ENCODE measurements at regions not wholly inside any gene's neighbourhood (a gene's known extent, or its start where the extent isn't known, plus 50 kb on each side); places are given as distances from the start of the nearest gene placed in this dataset.

- Mint-ChIP-seq H3K4me1 (peaks cover 60% of the 10 kb centered on the region), H3K27ac (no peak overlapping the region), H3K27me3 (ENCODE audit: low read depth, poor library complexity) (no peaks in the 10 kb centered on the region), H3K9me3 (no peaks in the 10 kb centered on the region), H3K4me3 (no peak overlapping the region), H3K36me3 (ENCODE audit: low read depth) (no peaks in the 10 kb centered on the region)
- DNase-seq, result no peak
- TF ChIP-seq, protein P1, sequence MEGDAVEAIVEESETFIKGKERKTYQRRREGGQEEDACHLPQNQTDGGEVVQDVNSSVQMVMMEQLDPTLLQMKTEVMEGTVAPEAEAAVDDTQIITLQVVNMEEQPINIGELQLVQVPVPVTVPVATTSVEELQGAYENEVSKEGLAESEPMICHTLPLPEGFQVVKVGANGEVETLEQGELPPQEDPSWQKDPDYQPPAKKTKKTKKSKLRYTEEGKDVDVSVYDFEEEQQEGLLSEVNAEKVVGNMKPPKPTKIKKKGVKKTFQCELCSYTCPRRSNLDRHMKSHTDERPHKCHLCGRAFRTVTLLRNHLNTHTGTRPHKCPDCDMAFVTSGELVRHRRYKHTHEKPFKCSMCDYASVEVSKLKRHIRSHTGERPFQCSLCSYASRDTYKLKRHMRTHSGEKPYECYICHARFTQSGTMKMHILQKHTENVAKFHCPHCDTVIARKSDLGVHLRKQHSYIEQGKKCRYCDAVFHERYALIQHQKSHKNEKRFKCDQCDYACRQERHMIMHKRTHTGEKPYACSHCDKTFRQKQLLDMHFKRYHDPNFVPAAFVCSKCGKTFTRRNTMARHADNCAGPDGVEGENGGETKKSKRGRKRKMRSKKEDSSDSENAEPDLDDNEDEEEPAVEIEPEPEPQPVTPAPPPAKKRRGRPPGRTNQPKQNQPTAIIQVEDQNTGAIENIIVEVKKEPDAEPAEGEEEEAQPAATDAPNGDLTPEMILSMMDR (IDR thresholded peaks at IDR 0.05), result no peak
Observed at GRCh38 chr1:214923278-214923915, 159.1 kb upstream of the KCNK2 start.

DNA sequence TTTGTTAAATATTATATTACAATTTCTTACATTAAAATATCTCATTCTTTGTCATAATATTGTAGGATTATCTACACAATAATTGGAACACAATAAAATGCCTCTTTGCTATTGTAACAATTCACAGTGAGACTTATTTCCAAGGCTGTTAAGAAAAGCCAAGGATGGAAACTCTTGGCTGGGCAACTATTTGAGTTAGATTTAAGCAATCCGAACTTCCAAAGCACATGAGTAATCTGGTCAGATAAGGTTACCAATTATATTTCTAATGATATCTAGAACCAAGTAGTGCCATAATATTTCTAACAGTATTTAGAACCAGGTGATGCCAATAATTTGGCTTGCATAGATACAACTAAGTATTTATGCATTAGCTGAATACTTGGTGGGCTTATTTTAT lies 154.7 kb upstream of the KCNK2 start:
- Mint-ChIP-seq H3K9me3 (peaks cover 3% of the 10 kb centered on the region), H3K4me1 (peaks cover 23% of the 10 kb centered on the region), H3K4me3 (no peak overlapping the region), H3K27me3 (ENCODE audit: low read depth, poor library complexity) (no peaks in the 10 kb centered on the region), H3K36me3 (ENCODE audit: low read depth) (no peaks in the 10 kb centered on the region), H3K27ac (no peak overlapping the region)
- TF ChIP-seq, protein P1 (IDR thresholded peaks at IDR 0.05), result no peak
- no peak for DNase-seq

- peaks cover 15% of the 10 kb centered on the region for H3K4me1 Mint-ChIP-seq
- no peak overlapping the region for H3K27ac Mint-ChIP-seq
- TF ChIP-seq, protein P1 (IDR thresholded peaks at IDR 0.05), result no peak
- DNase-seq, result no peak
- H3K4me3 Mint-ChIP-seq, result no peak overlapping the region
- no peaks in the 10 kb centered on the region for H3K36me3 Mint-ChIP-seq (ENCODE audit: low read depth)
- peaks cover 3% of the 10 kb centered on the region for H3K9me3 Mint-ChIP-seq
- H3K27me3 Mint-ChIP-seq (ENCODE audit: low read depth, poor library complexity), result no peaks in the 10 kb centered on the region
Observed at GRCh38 chr1:214928574-214928973, 154.0 kb upstream of the KCNK2 start.

DNA sequence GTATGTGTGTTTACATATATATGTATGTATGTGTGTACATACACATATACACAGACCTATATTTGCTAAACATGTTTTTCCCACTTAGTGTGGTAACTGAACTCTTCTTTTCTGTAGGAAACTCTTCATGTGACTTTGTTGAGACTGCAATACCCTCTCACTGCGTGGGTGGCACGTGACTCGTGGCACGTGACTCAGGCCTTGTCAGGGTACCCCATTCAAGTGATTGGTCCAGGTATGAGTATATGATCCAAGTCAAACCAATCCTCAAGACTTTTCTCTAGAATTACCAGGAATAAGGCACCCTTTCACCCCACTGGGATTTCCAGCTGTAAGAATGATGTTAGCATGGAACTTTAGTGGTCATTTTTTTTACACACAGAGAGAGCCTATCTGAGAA lies 149.2 kb upstream of the KCNK2 start:
- H3K4me1 Mint-ChIP-seq, result peaks cover 17% of the 10 kb centered on the region
- H3K27me3 Mint-ChIP-seq (ENCODE audit: low read depth, poor library complexity), result peaks cover 4% of the 10 kb centered on the region
- DNase-seq, result no peak
- no peak overlapping the region for H3K27ac Mint-ChIP-seq
- H3K4me3 Mint-ChIP-seq, result no peak overlapping the region
- H3K9me3 Mint-ChIP-seq, result peaks cover 3% of the 10 kb centered on the region
- H3K36me3 Mint-ChIP-seq (ENCODE audit: low read depth), result no peaks in the 10 kb centered on the region
- TF ChIP-seq, protein P1 (IDR thresholded peaks at IDR 0.05), result no peak

DNA sequence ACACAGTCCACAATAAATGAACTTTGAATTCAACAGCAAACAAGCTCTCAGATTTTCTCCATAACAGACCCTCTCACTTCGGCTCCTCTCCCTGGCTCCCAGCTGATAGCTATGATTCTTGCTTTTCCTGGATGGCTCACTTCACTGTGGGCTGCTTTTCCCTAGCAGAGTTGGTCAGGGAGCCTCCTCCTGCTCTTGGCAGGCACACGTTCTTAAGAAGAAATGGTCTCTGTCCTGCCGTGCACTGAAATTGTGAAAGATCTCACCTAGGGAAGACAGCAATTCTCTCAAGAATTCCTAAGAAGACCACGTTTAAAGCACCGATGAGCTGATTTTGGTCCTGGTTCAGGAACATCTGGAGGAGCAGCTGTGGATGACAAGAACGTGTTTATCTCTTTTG lies 148.5 kb upstream of the KCNK2 start:
- TF ChIP-seq, protein P1 (IDR thresholded peaks at IDR 0.05), result no peak

DNA sequence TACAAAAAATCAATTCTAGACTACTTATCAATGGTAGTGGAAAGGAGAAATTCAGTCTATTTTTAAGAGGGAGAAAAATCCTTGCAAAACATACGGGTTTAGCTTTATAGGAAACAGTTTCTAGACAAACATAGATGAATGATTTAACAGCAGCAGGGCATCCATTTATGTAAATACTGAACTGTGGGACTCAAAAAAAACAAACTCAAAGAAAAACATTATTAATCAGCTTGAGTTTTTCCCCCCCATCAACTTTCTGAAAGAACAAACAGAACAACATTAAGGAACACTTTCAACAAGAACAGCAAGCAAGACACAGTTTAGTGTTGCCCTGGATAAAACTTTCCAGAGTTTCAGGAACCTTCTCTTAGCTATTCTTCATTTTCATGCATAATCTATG lies 147.3 kb upstream of the KCNK2 start:
- Mint-ChIP-seq H3K36me3 (ENCODE audit: low read depth) (no peaks in the 10 kb centered on the region), H3K27ac (no peak overlapping the region)
- TF ChIP-seq, protein P1 (IDR thresholded peaks at IDR 0.05), result no peak

More for the DNA sequence above, 148.5 kb upstream of the KCNK2 start:
- Mint-ChIP-seq H3K27ac (peak overlapping the region; percentile 70), H3K4me3 (no peak overlapping the region), H3K36me3 (ENCODE audit: low read depth) (no peaks in the 10 kb centered on the region), H3K9me3 (peaks cover 3% of the 10 kb centered on the region), H3K4me1 (peaks cover 17% of the 10 kb centered on the region), H3K27me3 (ENCODE audit: low read depth, poor library complexity) (peaks cover 4% of the 10 kb centered on the region)
- DNase-seq, result no peak

More for the DNA sequence above, 147.3 kb upstream of the KCNK2 start:
- Mint-ChIP-seq H3K9me3 (peaks cover 3% of the 10 kb centered on the region), H3K27me3 (ENCODE audit: low read depth, poor library complexity) (peaks cover 4% of the 10 kb centered on the region), H3K4me3 (no peak overlapping the region), H3K4me1 (peaks cover 17% of the 10 kb centered on the region)
- no peak for DNase-seq
